IMR-90 (cell line): ENCODE measurements at regions not wholly inside any gene's neighbourhood (a gene's known extent, or its start where the extent isn't known, plus 50 kb on each side); places are given as distances from the start of the nearest gene placed in this dataset.

Experiments
- ATAC-seq: fragments of 200-7000 bp; cut with Tn5 transposase; 2 replicates; pipeline ENCODE4 v1.9.1; 2020; ENCODE audit warnings: low read depth, mild to moderate bottlenecking, moderate library complexity
- BruUV-seq: library from RNA; stranded (reverse); fragments of 400-500 nt; replicated peaks from 2 replicates; lab custom pipeline; 2021; lab: Mats Ljungman, UMichigan
- CTCF ChIA-PET: fragments of 300-600 bp; formaldehyde crosslinking; extraction: SDS; loops from one replicate; lab custom pipeline; 2021; ENCODE audit warnings: antibody characterized with exemption; lab: Yijun Ruan, JAX
- POLR2A ChIA-PET: fragments of 300-600 bp; sonication (Branson Sonifier 250); formaldehyde crosslinking; loops from one replicate; lab custom pipeline; 2022; ENCODE audit warnings: antibody characterized with exemption; ENCODE audit not compliant: unreplicated experiment; lab: Charles Lee
- DNase-seq: peaks from one replicate; pipeline ENCODE4 v3.0.0; 2013
- H2AFZ ChIP-seq: replicated peaks from 2 replicates; pipeline ENCODE3; 2013; ENCODE audit warnings: low read length, mild to moderate bottlenecking; ENCODE audit not compliant: poor library complexity
- H2AK5ac ChIP-seq: 2 replicates; pipeline ENCODE4 v1.6.1; 2013; ENCODE audit warnings: low read depth, low read length, inconsistent platforms
- H2AK9ac ChIP-seq: replicated peaks from 2 replicates; pipeline ENCODE3; 2013; ENCODE audit warnings: mild to moderate bottlenecking, low read depth, low read length, moderate library complexity; ENCODE audit not compliant: poor library complexity
- H2BK120ac ChIP-seq: 2 replicates; pipeline ENCODE4 v1.6.1; 2013; ENCODE audit warnings: low read depth, low read length, inconsistent platforms
- H2BK15ac ChIP-seq: 3 replicates; pipeline ENCODE4 v1.6.1; 2013; ENCODE audit warnings: low read depth, low read length, inconsistent platforms
- H2BK20ac ChIP-seq: 2 replicates; pipeline ENCODE4 v1.6.1; 2013; ENCODE audit warnings: low read depth, mild to moderate bottlenecking, inconsistent platforms, low read length, moderate library complexity
- H2BK5ac ChIP-seq: 2 replicates; pipeline ENCODE4 v1.6.1; 2013; ENCODE audit warnings: mild to moderate bottlenecking, low read depth, low read length, inconsistent platforms; ENCODE audit not compliant: poor library complexity, severe bottlenecking
- H3K14ac ChIP-seq: replicated peaks from 2 replicates; pipeline ENCODE4 v1.6.1; 2013; ENCODE audit warnings: low read depth, low read length, inconsistent platforms
- H3K18ac ChIP-seq: 2 replicates; pipeline ENCODE4 v1.6.1; 2013; ENCODE audit warnings: low read depth, low read length, control low read depth
- H3K23ac ChIP-seq: 2 replicates; pipeline ENCODE4 v1.6.1; 2013; ENCODE audit warnings: low read depth, low read length, inconsistent platforms
- H3K27ac ChIP-seq: 2 replicates; pipeline ENCODE4 v1.5.1; 2013; ENCODE audit warnings: mild to moderate bottlenecking, control low read depth, low read length; ENCODE audit not compliant: insufficient read depth
- H3K27me3 ChIP-seq: 2 replicates; pipeline ENCODE4 v1.6.1; 2013; ENCODE audit warnings: low read length; ENCODE audit not compliant: control insufficient read depth, insufficient read depth
- H3K36me3 ChIP-seq: 2 replicates; pipeline ENCODE4 v1.6.1; 2013; ENCODE audit warnings: low read length, mixed read lengths; ENCODE audit not compliant: control insufficient read depth, insufficient read depth
- H3K4ac ChIP-seq: 2 replicates; pipeline ENCODE4 v1.6.1; 2013; ENCODE audit warnings: low read depth, low read length, inconsistent platforms
- H3K4me1 ChIP-seq: 2 replicates; pipeline ENCODE4 v1.6.1; 2013; ENCODE audit warnings: low read length, mixed read lengths; ENCODE audit not compliant: control insufficient read depth, insufficient read depth
- H3K4me2 ChIP-seq: 2 replicates; pipeline ENCODE4 v1.6.1; 2013; ENCODE audit warnings: low read depth, mild to moderate bottlenecking, control low read depth, low read length, moderate library complexity
- H3K4me3 ChIP-seq: 2 replicates; pipeline ENCODE4 v1.5.1; 2013; ENCODE audit warnings: low read depth, mild to moderate bottlenecking, control low read depth, low read length, moderate library complexity; ENCODE audit not compliant: insufficient read depth
- H3K56ac ChIP-seq: 2 replicates; pipeline ENCODE4 v1.6.1; 2013; ENCODE audit warnings: low read length, inconsistent platforms; ENCODE audit not compliant: insufficient read depth; ENCODE audit errors: extremely low read depth
- H3K79me1 ChIP-seq, 2 experiments: 2 replicates each; pipeline ENCODE4 v1.6.1; 2013; ENCODE audit warnings: low read length in 2 of 2, inconsistent platforms in 1 of 2, low read depth in 1 of 2
- H3K9ac ChIP-seq: 2 replicates; pipeline ENCODE4 v1.6.1; 2013; ENCODE audit warnings: low read depth, low read length, control low read depth
- H3K9me1 ChIP-seq: 2 replicates; pipeline ENCODE4 v1.6.1; 2013; ENCODE audit warnings: low read length, inconsistent platforms; ENCODE audit not compliant: insufficient read depth
- H3K9me3 ChIP-seq: 2 replicates; pipeline ENCODE4 v1.6.1; 2013; ENCODE audit warnings: low read length; ENCODE audit not compliant: control insufficient read depth, insufficient read depth
- H4K20me1 ChIP-seq: 2 replicates; pipeline ENCODE4 v1.6.1; 2013; ENCODE audit warnings: low read length, inconsistent platforms; ENCODE audit not compliant: insufficient read depth
- H4K5ac ChIP-seq: 2 replicates; pipeline ENCODE4 v1.6.1; 2013; ENCODE audit warnings: mild to moderate bottlenecking, low read depth, low read length, control low read depth
- H4K8ac ChIP-seq, 2 experiments: 2 replicates each; pipeline ENCODE4 v1.6.1; 2013; ENCODE audit warnings: low read depth in 2 of 2, low read length in 2 of 2, control low read depth in 1 of 2, inconsistent platforms in 1 of 2
- H4K91ac ChIP-seq: 2 replicates; pipeline ENCODE4 v1.6.1; 2013; ENCODE audit warnings: low read depth, low read length, inconsistent platforms; ENCODE audit not compliant: insufficient read depth
- CHD1 ChIP-seq: IDR thresholded peaks from 2 replicates; pipeline ENCODE4 v1.6.1; 2012; ENCODE audit warnings: low read depth, low read length, improper control_type of control experiment
- ELK1 ChIP-seq: fragments of 150-350 bp; IDR thresholded peaks from 2 replicates; pipeline ENCODE4 v1.6.1; 2016; ENCODE audit warnings: low read depth, mild to moderate bottlenecking, low read length, moderate library complexity, borderline replicate concordance
- FOS ChIP-seq: fragments of 150-350 bp; IDR thresholded peaks from 2 replicates; pipeline ENCODE4 v1.6.1; 2016; ENCODE audit warnings: low read depth, low read length
- MAFK ChIP-seq: IDR thresholded peaks from 2 replicates; pipeline ENCODE4 v1.6.1; 2012; ENCODE audit warnings: low read depth, low read length, improper control_type of control experiment
- MAZ ChIP-seq: IDR thresholded peaks from 2 replicates; pipeline ENCODE4 v1.6.1; 2012; ENCODE audit warnings: low read depth, mild to moderate bottlenecking, low read length, improper control_type of control experiment, moderate library complexity, borderline replicate concordance
- MXI1 ChIP-seq: IDR thresholded peaks from 2 replicates; pipeline ENCODE4 v1.6.1; 2012; ENCODE audit warnings: low read depth, mild to moderate bottlenecking, low read length, moderate library complexity, borderline replicate concordance
- NFE2L2 ChIP-seq: fragments of 150-350 bp; IDR thresholded peaks from 2 replicates; pipeline ENCODE4 v1.6.1; 2016; ENCODE audit warnings: low read depth, mild to moderate bottlenecking, low read length
- POLR2A ChIP-seq: IDR thresholded peaks from 2 replicates; pipeline ENCODE4 v1.6.1; 2012; ENCODE audit warnings: mild to moderate bottlenecking, low read depth, low read length
- RAD21 ChIP-seq: IDR thresholded peaks from 2 replicates; pipeline ENCODE4 v1.6.1; 2012; ENCODE audit warnings: low read length, improper control_type of control experiment
- RCOR1 ChIP-seq: IDR thresholded peaks from 2 replicates; pipeline ENCODE4 v1.6.1; 2012; ENCODE audit warnings: mild to moderate bottlenecking, low read length, improper control_type of control experiment; ENCODE audit not compliant: insufficient replicate concordance
- RFX5 ChIP-seq: IDR thresholded peaks from 2 replicates; pipeline ENCODE4 v1.8.0; 2012; ENCODE audit warnings: low read depth, mild to moderate bottlenecking, low read length, moderate library complexity
- SMC3 ChIP-seq: fragments of 150-350 bp; IDR thresholded peaks from 2 replicates; pipeline ENCODE4 v1.6.1; 2016; ENCODE audit warnings: low read depth, mild to moderate bottlenecking, antibody characterized with exemption, low read length, moderate library complexity
- WGBS, 2 experiments: methylation state at CpG; one replicate each; pipeline versions ENCODE4 v1.1.5 to v1.1.7; 2013; ENCODE audit warnings: missing lambda C conversion rate in 2 of 2; ENCODE audit not compliant: insufficient read length in 1 of 2; ENCODE audit errors: extremely low coverage in 2 of 2; 5-methylcytosine and 5-hydroxymethylcytosine counted together
- dilution Hi-C: fragments of 300-500 bp; cut with HindIII; formaldehyde crosslinking; loops from one replicate; pipeline ENCODE4 v1.14.3; 2018; ENCODE audit warnings: low sequenced_read_pairs; ENCODE audit not compliant: unreplicated experiment
- in situ Hi-C: fragments of 300-500 bp; cut with MboI; formaldehyde crosslinking; loops from 3 replicates; pipeline ENCODE4 v1.14.3; 2019; ENCODE audit warnings: low sequenced_read_pairs, inconsistent platforms, mixed read lengths
- intact Hi-C: fragments of 100-400 bp; cut with micrococcal nuclease; formaldehyde crosslinking; loops from 2 replicates; pipeline ENCODE4 v1.10.0; 2022
- TF ChIP-seq, protein P1 (sequence below): fragments of 150-350 bp; IDR thresholded peaks from 2 replicates; pipeline ENCODE4 v1.6.1; 2017; ENCODE audit warnings: mild to moderate bottlenecking, antibody characterized with exemption, low read length, low read depth
- TF ChIP-seq, protein P2 (sequence below): conservative IDR thresholded peaks from 2 replicates; pipeline ENCODE4 v1.5.1; 2012; ENCODE audit warnings: mild to moderate bottlenecking, low read depth, low read length, improper control_type of control experiment

DNA sequence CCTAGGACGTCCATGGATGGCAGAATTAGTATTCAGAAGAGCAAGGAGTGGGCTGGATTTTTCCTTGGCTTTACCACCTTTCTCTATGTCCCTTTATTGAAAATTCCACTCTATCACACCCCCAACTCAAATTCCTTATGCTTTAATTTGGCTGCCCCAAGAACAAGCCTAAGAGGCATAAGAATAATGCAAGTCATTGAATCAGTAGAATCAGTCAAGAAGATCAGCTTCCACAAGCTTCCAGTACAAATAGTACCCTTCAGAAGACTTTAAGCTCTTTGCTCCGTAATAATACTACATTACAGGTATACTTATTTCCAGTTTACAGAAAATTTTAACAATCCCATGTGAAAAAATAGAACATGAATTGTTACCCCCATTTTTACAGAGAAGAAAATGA lies 51.0 kb upstream of the SNAP25 start:
- H3K14ac ChIP-seq: no peak overlapping the region
- no peak overlapping the region for H3K18ac ChIP-seq
- no peaks in the 10 kb centered on the region for H3K4me1 ChIP-seq
- no peaks in the 10 kb centered on the region for H3K79me1 ChIP-seq
- H2AFZ ChIP-seq: no peak overlapping the region
- TF ChIP-seq RCOR1 (no peak), NFE2L2 (no peak), RFX5 (no peak), RAD21 (no peak), FOS (no peak), MXI1 (no peak), CHD1 (no peak), ELK1 (no peak), POLR2A (no peak), MAFK (no peak), SMC3 (no peak), MAZ (no peak)
- TF ChIP-seq, protein P1, sequence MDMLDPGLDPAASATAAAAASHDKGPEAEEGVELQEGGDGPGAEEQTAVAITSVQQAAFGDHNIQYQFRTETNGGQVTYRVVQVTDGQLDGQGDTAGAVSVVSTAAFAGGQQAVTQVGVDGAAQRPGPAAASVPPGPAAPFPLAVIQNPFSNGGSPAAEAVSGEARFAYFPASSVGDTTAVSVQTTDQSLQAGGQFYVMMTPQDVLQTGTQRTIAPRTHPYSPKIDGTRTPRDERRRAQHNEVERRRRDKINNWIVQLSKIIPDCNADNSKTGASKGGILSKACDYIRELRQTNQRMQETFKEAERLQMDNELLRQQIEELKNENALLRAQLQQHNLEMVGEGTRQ: no peak
- TF ChIP-seq, protein P2, sequence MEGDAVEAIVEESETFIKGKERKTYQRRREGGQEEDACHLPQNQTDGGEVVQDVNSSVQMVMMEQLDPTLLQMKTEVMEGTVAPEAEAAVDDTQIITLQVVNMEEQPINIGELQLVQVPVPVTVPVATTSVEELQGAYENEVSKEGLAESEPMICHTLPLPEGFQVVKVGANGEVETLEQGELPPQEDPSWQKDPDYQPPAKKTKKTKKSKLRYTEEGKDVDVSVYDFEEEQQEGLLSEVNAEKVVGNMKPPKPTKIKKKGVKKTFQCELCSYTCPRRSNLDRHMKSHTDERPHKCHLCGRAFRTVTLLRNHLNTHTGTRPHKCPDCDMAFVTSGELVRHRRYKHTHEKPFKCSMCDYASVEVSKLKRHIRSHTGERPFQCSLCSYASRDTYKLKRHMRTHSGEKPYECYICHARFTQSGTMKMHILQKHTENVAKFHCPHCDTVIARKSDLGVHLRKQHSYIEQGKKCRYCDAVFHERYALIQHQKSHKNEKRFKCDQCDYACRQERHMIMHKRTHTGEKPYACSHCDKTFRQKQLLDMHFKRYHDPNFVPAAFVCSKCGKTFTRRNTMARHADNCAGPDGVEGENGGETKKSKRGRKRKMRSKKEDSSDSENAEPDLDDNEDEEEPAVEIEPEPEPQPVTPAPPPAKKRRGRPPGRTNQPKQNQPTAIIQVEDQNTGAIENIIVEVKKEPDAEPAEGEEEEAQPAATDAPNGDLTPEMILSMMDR: no peak
- H3K9me3 ChIP-seq: peaks cover 3% of the 10 kb centered on the region; the same call in 1 of the 2 replicates
- H4K20me1 ChIP-seq: no peaks in the 10 kb centered on the region
- no peak overlapping the region for H3K56ac ChIP-seq
- no peak overlapping the region for H3K23ac ChIP-seq
- H2BK15ac ChIP-seq: no peak overlapping the region
- H2AK5ac ChIP-seq: no peak overlapping the region
- ATAC-seq (no peak), DNase-seq (no peak)
- CTCF ChIA-PET: no interaction called here
- no peak overlapping the region for H4K91ac ChIP-seq
- in situ Hi-C loops: no loop called here
- H4K8ac ChIP-seq: no peak overlapping the region
- no peak overlapping the region for H3K27ac ChIP-seq
- no peaks in the 10 kb centered on the region for H3K9me1 ChIP-seq
- no peaks in the 10 kb centered on the region for H3K36me3 ChIP-seq
- no peak overlapping the region for H2BK5ac ChIP-seq
- H2BK20ac ChIP-seq: no peak overlapping the region
- H3K4me3 ChIP-seq: no peak overlapping the region
- no peak overlapping the region for H3K4me2 ChIP-seq
- no peak overlapping the region for H3K4ac ChIP-seq
- dilution Hi-C loops: no loop called here
- POLR2A ChIA-PET: no interaction called here
- H4K5ac ChIP-seq: no peak overlapping the region
- H3K27me3 ChIP-seq: peaks cover 3% of the 10 kb centered on the region; the same call in 1 of the 2 replicates
- H2BK120ac ChIP-seq: no peak overlapping the region
- H3K9ac ChIP-seq: no peak overlapping the region
- no CpG with 5 or more reads among the region's 2 CpGs for WGBS, 2 experiments
- no peak overlapping the region for H2AK9ac ChIP-seq
- BruUV-seq: no TSS peak
- intact Hi-C loops: no loop called here
